HEK293 (cell line): ENCODE measurements at regions not wholly inside any gene's neighbourhood (a gene's known extent, or its start where the extent isn't known, plus 50 kb on each side); places are given as distances from the start of the nearest gene placed in this dataset.

Source experiments
- CTCF ChIP-seq: fragments of 450-650 bp; formaldehyde crosslinking; IDR thresholded peaks from 2 replicates; pipeline ENCODE4 v1.5.1; 2016; ENCODE audit warnings: missing biosample characterization, missing genetic modification characterization
- ZBTB26 ChIP-seq: fragments of 450-650 bp; formaldehyde crosslinking; optimal IDR thresholded peaks from 2 replicates; pipeline ENCODE3; 2016; ENCODE audit warnings: missing biosample characterization, mild to moderate bottlenecking, missing genetic modification characterization

GRCh38 chr10:52984169-52984568 is 211.6 kb upstream of the MBL2 start:
- TF ChIP-seq CTCF (tag by site-specific recombination) (no peak), ZBTB26 (tag by site-specific recombination) (no peak)
